Activated naive CD8-positive, alpha-beta T cell treated with anti-CD3 and anti-CD28 coated beads for 36 hours (primary cell): ENCODE measurements at regions not wholly inside any gene's neighbourhood (a gene's known extent, or its start where the extent isn't known, plus 50 kb on each side); places are given as distances from the start of the nearest gene placed in this dataset.

ENCODE experiments used
- DNase-seq: peaks from one replicate; pipeline ENCODE4 v3.0.0; 2021
- H3K27ac Mint-ChIP-seq: one replicate; pipeline ENCODE4 v1.8.0; 2022; ENCODE audit warnings: mild to moderate bottlenecking, moderate library complexity, mixed read lengths
- H3K27me3 Mint-ChIP-seq: one replicate; pipeline ENCODE4 v1.8.0; 2022; ENCODE audit warnings: mild to moderate bottlenecking, mixed read lengths
- H3K36me3 Mint-ChIP-seq: one replicate; pipeline ENCODE4 v1.8.0; 2021; ENCODE audit warnings: mild to moderate bottlenecking, mixed read lengths
- H3K4me1 Mint-ChIP-seq: one replicate; pipeline ENCODE4 v1.8.0; 2021; ENCODE audit warnings: mixed read lengths
- H3K4me3 Mint-ChIP-seq: one replicate; pipeline ENCODE4 v1.8.0; 2022; ENCODE audit warnings: mild to moderate bottlenecking, moderate library complexity, mixed read lengths
- H3K9me3 Mint-ChIP-seq: one replicate; pipeline ENCODE4 v1.8.0; 2022; ENCODE audit warnings: mixed read lengths

GRCh38 chr18:2100694-2101213, 470.6 kb downstream of the METTL4 start:
- H3K9me3 Mint-ChIP-seq, result no peaks in the 10 kb centered on the region
- H3K27ac Mint-ChIP-seq, result no peak overlapping the region
- H3K36me3 Mint-ChIP-seq, result no peaks in the 10 kb centered on the region
- H3K27me3 Mint-ChIP-seq, result peaks cover 7% of the 10 kb centered on the region
- H3K4me3 Mint-ChIP-seq, result no peak overlapping the region
- no peak for DNase-seq
- H3K4me1 Mint-ChIP-seq, result no peaks in the 10 kb centered on the region

GRCh38 chr18:2102022-2102421, 469.3 kb downstream of the METTL4 start:
- no peak for DNase-seq
- H3K4me3 Mint-ChIP-seq, result no peak overlapping the region
- no peaks in the 10 kb centered on the region for H3K4me1 Mint-ChIP-seq
- no peak overlapping the region for H3K27ac Mint-ChIP-seq
- H3K27me3 Mint-ChIP-seq, result peaks cover 7% of the 10 kb centered on the region
- H3K36me3 Mint-ChIP-seq, result no peaks in the 10 kb centered on the region
- H3K9me3 Mint-ChIP-seq, result no peaks in the 10 kb centered on the region

- peaks cover 7% of the 10 kb centered on the region for H3K27me3 Mint-ChIP-seq
- no peak overlapping the region for H3K4me3 Mint-ChIP-seq
- no peaks in the 10 kb centered on the region for H3K4me1 Mint-ChIP-seq
- no peak overlapping the region for H3K27ac Mint-ChIP-seq
- H3K36me3 Mint-ChIP-seq, result no peaks in the 10 kb centered on the region
- no peaks in the 10 kb centered on the region for H3K9me3 Mint-ChIP-seq
- no peak for DNase-seq
Observed at GRCh38 chr18:2103299-2103698, 468.0 kb downstream of the METTL4 start.

GRCh38 chr18:2104620-2105462, 466.5 kb downstream of the METTL4 start:
- H3K36me3 Mint-ChIP-seq, result no peaks in the 10 kb centered on the region

GRCh38 chr18:2108591-2108990, 462.7 kb downstream of the METTL4 start:
- no peaks in the 10 kb centered on the region for H3K36me3 Mint-ChIP-seq
- no peak for DNase-seq
- H3K27me3 Mint-ChIP-seq, result peaks cover 28% of the 10 kb centered on the region
- H3K9me3 Mint-ChIP-seq, result no peaks in the 10 kb centered on the region
- no peaks in the 10 kb centered on the region for H3K4me1 Mint-ChIP-seq
- H3K4me3 Mint-ChIP-seq, result no peak overlapping the region
- H3K27ac Mint-ChIP-seq, result no peak overlapping the region

More at GRCh38 chr18:2104620-2105462, 466.5 kb downstream of the METTL4 start:
- H3K4me1 Mint-ChIP-seq, result no peaks in the 10 kb centered on the region
- H3K27me3 Mint-ChIP-seq, result peaks cover 9% of the 10 kb centered on the region
- H3K4me3 Mint-ChIP-seq, result no peak overlapping the region
- no peak overlapping the region for H3K27ac Mint-ChIP-seq
- peak; percentile 27 for DNase-seq
- H3K9me3 Mint-ChIP-seq, result no peaks in the 10 kb centered on the region

GRCh38 chr18:2111456-2111855, 459.8 kb downstream of the METTL4 start:
- Mint-ChIP-seq H3K9me3 (no peaks in the 10 kb centered on the region), H3K4me3 (no peak overlapping the region), H3K27me3 (peaks cover 31% of the 10 kb centered on the region), H3K36me3 (no peaks in the 10 kb centered on the region), H3K27ac (no peak overlapping the region), H3K4me1 (no peaks in the 10 kb centered on the region)
- no peak for DNase-seq

GRCh38 chr18:2112435-2113045, 458.8 kb downstream of the METTL4 start:
- no peak for DNase-seq
- H3K36me3 Mint-ChIP-seq, result no peaks in the 10 kb centered on the region
- H3K4me1 Mint-ChIP-seq, result no peaks in the 10 kb centered on the region
- no peak overlapping the region for H3K27ac Mint-ChIP-seq
- H3K27me3 Mint-ChIP-seq, result peaks cover 31% of the 10 kb centered on the region
- H3K9me3 Mint-ChIP-seq, result no peaks in the 10 kb centered on the region
- no peak overlapping the region for H3K4me3 Mint-ChIP-seq

- no peaks in the 10 kb centered on the region for H3K4me1 Mint-ChIP-seq
- no peaks in the 10 kb centered on the region for H3K9me3 Mint-ChIP-seq
- H3K27me3 Mint-ChIP-seq, result peaks cover 31% of the 10 kb centered on the region
- no peak for DNase-seq
- H3K27ac Mint-ChIP-seq, result no peak overlapping the region
- H3K4me3 Mint-ChIP-seq, result no peak overlapping the region
- no peaks in the 10 kb centered on the region for H3K36me3 Mint-ChIP-seq
Observed at GRCh38 chr18:2114289-2114688, 457.0 kb downstream of the METTL4 start.

- no peak for DNase-seq
- peaks cover 29% of the 10 kb centered on the region for H3K27me3 Mint-ChIP-seq
- no peaks in the 10 kb centered on the region for H3K4me1 Mint-ChIP-seq
- H3K36me3 Mint-ChIP-seq, result no peaks in the 10 kb centered on the region
- no peak overlapping the region for H3K27ac Mint-ChIP-seq
- H3K9me3 Mint-ChIP-seq, result no peaks in the 10 kb centered on the region
- H3K4me3 Mint-ChIP-seq, result no peak overlapping the region
Observed at GRCh38 chr18:2114765-2115164, 456.5 kb downstream of the METTL4 start.

- H3K4me1 Mint-ChIP-seq, result no peaks in the 10 kb centered on the region
- H3K4me3 Mint-ChIP-seq, result no peak overlapping the region
- H3K9me3 Mint-ChIP-seq, result no peaks in the 10 kb centered on the region
- DNase-seq, result no peak
- no peak overlapping the region for H3K27ac Mint-ChIP-seq
- H3K36me3 Mint-ChIP-seq, result no peaks in the 10 kb centered on the region
- no peaks in the 10 kb centered on the region for H3K27me3 Mint-ChIP-seq
Observed at GRCh38 chr18:2121224-2121623, 450.1 kb downstream of the METTL4 start.

GRCh38 chr18:2123077-2123476, 448.2 kb downstream of the METTL4 start:
- no peaks in the 10 kb centered on the region for H3K9me3 Mint-ChIP-seq
- H3K36me3 Mint-ChIP-seq, result no peaks in the 10 kb centered on the region
- DNase-seq, result no peak
- H3K27ac Mint-ChIP-seq, result no peak overlapping the region
- H3K4me1 Mint-ChIP-seq, result no peaks in the 10 kb centered on the region
- no peaks in the 10 kb centered on the region for H3K27me3 Mint-ChIP-seq
- no peak overlapping the region for H3K4me3 Mint-ChIP-seq

- no peaks in the 10 kb centered on the region for H3K4me1 Mint-ChIP-seq
- peaks cover 9% of the 10 kb centered on the region for H3K27me3 Mint-ChIP-seq
- H3K4me3 Mint-ChIP-seq, result no peak overlapping the region
Observed at GRCh38 chr18:2134364-2134763, 436.9 kb downstream of the METTL4 start.

GRCh38 chr18:2135309-2135708, 436.0 kb downstream of the METTL4 start:
- H3K9me3 Mint-ChIP-seq, result no peaks in the 10 kb centered on the region
- H3K27ac Mint-ChIP-seq, result no peak overlapping the region
- peaks cover 9% of the 10 kb centered on the region for H3K27me3 Mint-ChIP-seq
- H3K36me3 Mint-ChIP-seq, result no peaks in the 10 kb centered on the region
- H3K4me3 Mint-ChIP-seq, result no peak overlapping the region
- no peaks in the 10 kb centered on the region for H3K4me1 Mint-ChIP-seq
- DNase-seq, result no peak

More at GRCh38 chr18:2134364-2134763, 436.9 kb downstream of the METTL4 start:
- Mint-ChIP-seq H3K9me3 (no peaks in the 10 kb centered on the region), H3K27ac (no peak overlapping the region), H3K36me3 (no peaks in the 10 kb centered on the region)
- no peak for DNase-seq

- H3K36me3 Mint-ChIP-seq, result no peaks in the 10 kb centered on the region
- DNase-seq, result no peak
- H3K27ac Mint-ChIP-seq, result no peak overlapping the region
- H3K4me1 Mint-ChIP-seq, result no peaks in the 10 kb centered on the region
- peaks cover 9% of the 10 kb centered on the region for H3K27me3 Mint-ChIP-seq
- no peak overlapping the region for H3K4me3 Mint-ChIP-seq
- H3K9me3 Mint-ChIP-seq, result no peaks in the 10 kb centered on the region
Observed at GRCh38 chr18:2138552-2138951, 432.8 kb downstream of the METTL4 start.

GRCh38 chr18:2139691-2140090, 431.6 kb downstream of the METTL4 start:
- no peak for DNase-seq
- no peaks in the 10 kb centered on the region for H3K36me3 Mint-ChIP-seq
- no peaks in the 10 kb centered on the region for H3K4me1 Mint-ChIP-seq
- H3K4me3 Mint-ChIP-seq, result no peak overlapping the region
- no peak overlapping the region for H3K27ac Mint-ChIP-seq
- peaks cover 8% of the 10 kb centered on the region for H3K27me3 Mint-ChIP-seq
- no peaks in the 10 kb centered on the region for H3K9me3 Mint-ChIP-seq

GRCh38 chr18:2143636-2144035, 427.7 kb downstream of the METTL4 start:
- Mint-ChIP-seq H3K9me3 (no peaks in the 10 kb centered on the region), H3K36me3 (no peaks in the 10 kb centered on the region), H3K4me3 (no peak overlapping the region), H3K27me3 (no peaks in the 10 kb centered on the region), H3K27ac (no peak overlapping the region), H3K4me1 (no peaks in the 10 kb centered on the region)
- no peak for DNase-seq
